DOHH2 (cell line): ENCODE measurements at regions not wholly inside any gene's neighbourhood (a gene's known extent, or its start where the extent isn't known, plus 50 kb on each side); places are given as distances from the start of the nearest gene placed in this dataset.

Source experiments
- CTCF ChIP-seq: fragments of 200-600 bp; sonication (generic); IDR thresholded peaks from one replicate; pipeline ENCODE4 v1.5.1; 2014; ENCODE audit warnings: antibody characterized with exemption, mild to moderate bottlenecking, low read depth, low read length; ENCODE audit not compliant: poor library complexity, severe bottlenecking
- EZH2phosphoT487 ChIP-seq: fragments of 200-600 bp; sonication (generic); IDR thresholded peaks from 2 replicates; pipeline ENCODE4 v1.6.1; 2017; ENCODE audit warnings: borderline replicate concordance, mild to moderate bottlenecking, antibody characterized with exemption, low read length, moderate library complexity, mixed read lengths

GRCh38 chr2:67724261-67724660, 327.1 kb downstream of the ETAA1 start:
- TF ChIP-seq CTCF (no peak), EZH2phosphoT487 (no peak)
